Iris pigment epithelial cell (primary cell): ENCODE measurements at regions not wholly inside any gene's neighbourhood (a gene's known extent, or its start where the extent isn't known, plus 50 kb on each side); places are given as distances from the start of the nearest gene placed in this dataset.
A peak's percentile ranks its signal among the peaks of the same experiment; 100 is the strongest.
"Not testable (repeated sequence)": the region's sequence is repeated elsewhere in the genome, so short reads cannot be mapped to it uniquely, and the experiment has no call there.

Experiments
- DNase-seq: peaks from one replicate; pipeline ENCODE4 v3.0.0-alpha.2; 2011; ENCODE audit warnings: low read depth

- no peak for DNase-seq
Measured at GRCh38 chr1:228869312-228869824, 134.1 kb downstream of the RHOU start.

- no peak for DNase-seq
Measured at GRCh38 chr1:228870041-228870713, 134.9 kb downstream of the RHOU start.

GRCh38 chr1:228871314-228872061 is 136.2 kb downstream of the RHOU start:
- DNase-seq, result no peak

GRCh38 chr1:228872080-228872479 is 136.8 kb downstream of the RHOU start:
- DNase-seq, result no peak

GRCh38 chr1:228873709-228874108 is 138.4 kb downstream of the RHOU start:
- DNase-seq, result no peak

- DNase-seq, result no peak
Measured at GRCh38 chr1:228875741-228876140, 140.5 kb downstream of the RHOU start.

- no peak for DNase-seq
Measured at GRCh38 chr1:228876187-228876586, 140.9 kb downstream of the RHOU start.

- no peak for DNase-seq
Measured at GRCh38 chr1:228879164-228879563, 143.9 kb downstream of the RHOU start.

- no peak for DNase-seq
Measured at GRCh38 chr1:228882041-228882770, 146.9 kb downstream of the RHOU start.

- no peak for DNase-seq
Measured at GRCh38 chr1:228882771-228883450, 147.6 kb downstream of the RHOU start.

- no peak for DNase-seq
Measured at GRCh38 chr1:228883535-228883934, 148.3 kb downstream of the RHOU start.

- DNase-seq, result no peak
Measured at GRCh38 chr1:228884196-228884595, 148.9 kb downstream of the RHOU start.

GRCh38 chr1:228884615-228885566 is 149.6 kb downstream of the RHOU start:
- peak; percentile 75 for DNase-seq

GRCh38 chr1:228885845-228886244 is 150.6 kb downstream of the RHOU start:
- no peak for DNase-seq

GRCh38 chr1:228887101-228887500 is 151.8 kb downstream of the RHOU start:
- DNase-seq, result no peak

- no peak for DNase-seq
Measured at GRCh38 chr1:228887960-228888359, 152.7 kb downstream of the RHOU start.

- DNase-seq, result no peak
Measured at GRCh38 chr1:228889289-228889688, 154.0 kb downstream of the RHOU start.

- DNase-seq, result no peak
Measured at GRCh38 chr1:228891272-228892034, 156.2 kb downstream of the RHOU start.

GRCh38 chr1:228892200-228892599 is 156.9 kb downstream of the RHOU start:
- not testable (repeated sequence) for DNase-seq

GRCh38 chr1:228894442-228894989 is 159.2 kb downstream of the RHOU start:
- DNase-seq, result no peak
